Prostate gland (tissue), 2 donors: ENCODE measurements at regions not wholly inside any gene's neighbourhood (a gene's known extent, or its start where the extent isn't known, plus 50 kb on each side); places are given as distances from the start of the nearest gene placed in this dataset.

Experiments used
- POLR2A ChIP-seq: fragments of 450-650 bp; IDR thresholded peaks from one replicate; pipeline ENCODE4 v1.6.1; 2016; ENCODE audit warnings: antibody characterized with exemption, mild to moderate bottlenecking
- POLR2AphosphoS5 ChIP-seq: sonication (generic); formaldehyde crosslinking; IDR thresholded peaks from one replicate; pipeline ENCODE4 v1.6.1; 2017; ENCODE audit warnings: antibody characterized with exemption
- TF ChIP-seq, protein P1 (sequence below), 4 experiments: fragments of 200-600 bp in 2 of 4; fragments of 450-650 bp in 2 of 4; sonication (generic) in 2 of 4; IDR thresholded peaks; 1 replicate in 3 of 4; 2 replicates in 1 of 4; pipeline ENCODE4 v1.5.1; 2016 to 2019; ENCODE audit warnings: antibody characterized with exemption in 4 of 4, mild to moderate bottlenecking in 2 of 4, moderate library complexity in 2 of 4

DNA sequence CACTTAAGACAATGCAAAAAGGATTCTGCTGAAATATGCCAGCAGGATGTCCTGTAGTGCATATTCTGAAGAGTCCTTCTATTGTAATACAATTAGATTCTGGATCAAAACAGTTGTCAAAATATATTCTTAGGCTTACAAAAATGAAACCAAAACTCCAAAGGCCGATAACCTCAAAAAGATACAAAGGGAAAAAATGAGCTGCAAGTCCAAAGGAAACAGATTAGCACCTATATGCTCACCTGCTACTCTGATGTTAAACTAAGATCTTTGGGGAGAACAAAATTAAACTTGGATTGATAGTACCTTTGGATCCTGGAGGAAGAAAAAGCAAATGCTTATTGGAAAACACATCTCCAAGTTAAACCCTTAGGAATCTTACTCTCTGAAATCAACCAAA, 397.1 kb downstream of the SPATA31D1 start:
- TF ChIP-seq, protein P1, sequence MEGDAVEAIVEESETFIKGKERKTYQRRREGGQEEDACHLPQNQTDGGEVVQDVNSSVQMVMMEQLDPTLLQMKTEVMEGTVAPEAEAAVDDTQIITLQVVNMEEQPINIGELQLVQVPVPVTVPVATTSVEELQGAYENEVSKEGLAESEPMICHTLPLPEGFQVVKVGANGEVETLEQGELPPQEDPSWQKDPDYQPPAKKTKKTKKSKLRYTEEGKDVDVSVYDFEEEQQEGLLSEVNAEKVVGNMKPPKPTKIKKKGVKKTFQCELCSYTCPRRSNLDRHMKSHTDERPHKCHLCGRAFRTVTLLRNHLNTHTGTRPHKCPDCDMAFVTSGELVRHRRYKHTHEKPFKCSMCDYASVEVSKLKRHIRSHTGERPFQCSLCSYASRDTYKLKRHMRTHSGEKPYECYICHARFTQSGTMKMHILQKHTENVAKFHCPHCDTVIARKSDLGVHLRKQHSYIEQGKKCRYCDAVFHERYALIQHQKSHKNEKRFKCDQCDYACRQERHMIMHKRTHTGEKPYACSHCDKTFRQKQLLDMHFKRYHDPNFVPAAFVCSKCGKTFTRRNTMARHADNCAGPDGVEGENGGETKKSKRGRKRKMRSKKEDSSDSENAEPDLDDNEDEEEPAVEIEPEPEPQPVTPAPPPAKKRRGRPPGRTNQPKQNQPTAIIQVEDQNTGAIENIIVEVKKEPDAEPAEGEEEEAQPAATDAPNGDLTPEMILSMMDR (IDR thresholded peaks at IDR 0.05) = no peak
- TF ChIP-seq POLR2A = no peak
- no peak for TF ChIP-seq POLR2AphosphoS5
